Right cardiac atrium (tissue), 5 donors: ENCODE measurements at regions not wholly inside any gene's neighbourhood (a gene's known extent, or its start where the extent isn't known, plus 50 kb on each side); places are given as distances from the start of the nearest gene placed in this dataset.

ENCODE experiments used
- ATAC-seq, 2 donors: fragments of 200-7000 bp; cut with Tn5 transposase; one replicate each; pipeline versions ENCODE4 v1.8.0 to v1.9.1; 2020; ENCODE audit warnings: moderate library complexity in 2 of 2, mild to moderate bottlenecking in 1 of 2
- DNase-seq, 3 donors: peaks; one replicate each; pipeline ENCODE4 v3.0.0-alpha.2; 2020
- H3K27ac ChIP-seq: one replicate; pipeline ENCODE4 v1.5.1; 2013; ENCODE audit warnings: mild to moderate bottlenecking, low read length, control low read depth, moderate library complexity
- H3K27me3 ChIP-seq: one replicate; pipeline ENCODE4 v1.6.1; 2013; ENCODE audit not compliant: control insufficient read depth, insufficient read depth
- H3K4me1 ChIP-seq: one replicate; pipeline ENCODE4 v1.6.1; 2013; ENCODE audit warnings: low read length; ENCODE audit not compliant: control insufficient read depth, insufficient read depth
- H3K4me3 ChIP-seq: one replicate; pipeline ENCODE4 v1.5.1; 2013; ENCODE audit warnings: low read length, control low read depth
- H3K9me3 ChIP-seq: one replicate; pipeline ENCODE4 v1.6.1; 2013; ENCODE audit warnings: low read length; ENCODE audit not compliant: control insufficient read depth
- WGBS: extraction: QIAGEN DNeasy Blood & Tissue Kit; methylation state at CpG from one replicate; pipeline ENCODE4 v1.1.7; 2013; 5-methylcytosine and 5-hydroxymethylcytosine counted together
- intact Hi-C, 4 donors: fragments of 100-400 bp; cut with DNase I; formaldehyde crosslinking; loops; one replicate each; pipeline versions ENCODE4 v1.11.0 to v1.14.0; 2022 to 2023
- donor health status: healthy with polysubstance abuse.
- donor health status: DM: no; HTN: yes; CAD: no.
- donor health status: DM: no; HTN: no; CAD: no.
- donor health status: DM: no; HTN: yes; CAD: no; lungs with severe emphysema.
- donor health status: DM: yes; HTN: yes; CAD: no.

- ATAC-seq (no peak), DNase-seq (no peak)
- Histone ChIP-seq H3K4me3 (no peak overlapping the region), H3K27ac (no peak overlapping the region), H3K9me3 (peaks cover 3% of the 10 kb centered on the region), H3K4me1 (no peaks in the 10 kb centered on the region), H3K27me3 (no peaks in the 10 kb centered on the region)
- intact Hi-C loops: no loop called here
- WGBS: 90% methylated on average over 8 of the region's 8 CpGs
Measured at GRCh38 chr7:55623617-55624016, 51.3 kb upstream of the VOPP1 start.

GRCh38 chr7:55622241-55622640 is 49.9 kb upstream of the VOPP1 start:
- Histone ChIP-seq H3K9me3 (peaks cover 3% of the 10 kb centered on the region), H3K4me3 (no peak overlapping the region), H3K27ac (no peak overlapping the region), H3K4me1 (no peaks in the 10 kb centered on the region), H3K27me3 (no peaks in the 10 kb centered on the region)
- WGBS: 83% methylated on average over 5 of the region's 5 CpGs
- intact Hi-C loops: no loop called here
- no peak for DNase-seq
- no peak for ATAC-seq
